HUES6 (cell line): ENCODE measurements at regions not wholly inside any gene's neighbourhood (a gene's known extent, or its start where the extent isn't known, plus 50 kb on each side); places are given as distances from the start of the nearest gene placed in this dataset.

Experiments
- H3K27ac ChIP-seq: 2 replicates; pipeline ENCODE4 v1.7.0; 2013; ENCODE audit warnings: low read depth, mild to moderate bottlenecking, low read length, inconsistent platforms
- H3K27me3 ChIP-seq: 2 replicates; pipeline ENCODE4 v1.6.1; 2013; ENCODE audit warnings: low read length; ENCODE audit not compliant: control insufficient read depth, insufficient read depth
- H3K36me3 ChIP-seq: 2 replicates; pipeline ENCODE4 v1.6.1; 2013; ENCODE audit warnings: low read length; ENCODE audit not compliant: control insufficient read depth, insufficient read depth
- H3K4me1 ChIP-seq: 2 replicates; pipeline ENCODE4 v1.6.1; 2013; ENCODE audit warnings: low read length; ENCODE audit not compliant: control insufficient read depth, insufficient read depth
- H3K4me3 ChIP-seq: 2 replicates; pipeline ENCODE4 v1.5.1; 2013; ENCODE audit warnings: low read depth, low read length
- H3K9ac ChIP-seq: one replicate; pipeline ENCODE4 v1.6.1; 2013; ENCODE audit warnings: mild to moderate bottlenecking, low read length
- H3K9me3 ChIP-seq: 2 replicates; pipeline ENCODE4 v1.6.1; 2013; ENCODE audit warnings: low read depth, low read length; ENCODE audit not compliant: control insufficient read depth, insufficient read depth

GRCh38 chr1:172967936-172968335 lies 82.8 kb downstream of the TNFSF18 start:
- no peaks in the 10 kb centered on the region; the same call in 1 of the 2 replicates for H3K4me1 ChIP-seq
- no peaks in the 10 kb centered on the region for H3K9me3 ChIP-seq
- H3K27me3 ChIP-seq = no peaks in the 10 kb centered on the region
- H3K9ac ChIP-seq = no peak overlapping the region
- no peaks in the 10 kb centered on the region for H3K36me3 ChIP-seq
- H3K27ac ChIP-seq = no peak overlapping the region
- no peak overlapping the region for H3K4me3 ChIP-seq

GRCh38 chr1:172969611-172970010 lies 81.1 kb downstream of the TNFSF18 start:
- Histone ChIP-seq H3K4me3 (no peak overlapping the region), H3K27me3 (no peaks in the 10 kb centered on the region), H3K9ac (no peak overlapping the region), H3K27ac (no peak overlapping the region), H3K4me1 (no peaks in the 10 kb centered on the region; the same call in 1 of the 2 replicates), H3K9me3 (no peaks in the 10 kb centered on the region), H3K36me3 (no peaks in the 10 kb centered on the region)

GRCh38 chr1:172970186-172970585 lies 80.6 kb downstream of the TNFSF18 start:
- Histone ChIP-seq H3K27me3 (no peaks in the 10 kb centered on the region), H3K4me1 (no peaks in the 10 kb centered on the region; the same call in 1 of the 2 replicates), H3K36me3 (no peaks in the 10 kb centered on the region), H3K4me3 (no peak overlapping the region), H3K9ac (no peak overlapping the region), H3K9me3 (no peaks in the 10 kb centered on the region), H3K27ac (no peak overlapping the region)

GRCh38 chr1:172971241-172971640 lies 79.5 kb downstream of the TNFSF18 start:
- Histone ChIP-seq H3K36me3 (no peaks in the 10 kb centered on the region), H3K9ac (no peak overlapping the region), H3K4me3 (no peak overlapping the region), H3K27me3 (no peaks in the 10 kb centered on the region), H3K9me3 (no peaks in the 10 kb centered on the region), H3K4me1 (no peaks in the 10 kb centered on the region; the same call in 1 of the 2 replicates), H3K27ac (no peak overlapping the region)

- Histone ChIP-seq H3K27ac (no peak overlapping the region), H3K36me3 (no peaks in the 10 kb centered on the region), H3K4me1 (no peaks in the 10 kb centered on the region; the same call in 1 of the 2 replicates), H3K9me3 (no peaks in the 10 kb centered on the region), H3K9ac (no peak overlapping the region), H3K4me3 (no peak overlapping the region), H3K27me3 (no peaks in the 10 kb centered on the region)
Measured at GRCh38 chr1:172972258-172972657, 78.5 kb downstream of the TNFSF18 start.

- Histone ChIP-seq H3K9me3 (no peaks in the 10 kb centered on the region), H3K36me3 (no peaks in the 10 kb centered on the region), H3K4me3 (no peak overlapping the region), H3K27me3 (no peaks in the 10 kb centered on the region), H3K27ac (no peak overlapping the region), H3K9ac (no peak overlapping the region), H3K4me1 (no peaks in the 10 kb centered on the region; the same call in 1 of the 2 replicates)
Measured at GRCh38 chr1:172973424-172973823, 77.3 kb downstream of the TNFSF18 start.

GRCh38 chr1:172976222-172977041 lies 74.3 kb downstream of the TNFSF18 start:
- no peaks in the 10 kb centered on the region for H3K9me3 ChIP-seq
- no peak overlapping the region for H3K4me3 ChIP-seq
- no peaks in the 10 kb centered on the region for H3K27me3 ChIP-seq
- H3K27ac ChIP-seq = no peak overlapping the region
- no peak overlapping the region for H3K9ac ChIP-seq
- H3K36me3 ChIP-seq = no peaks in the 10 kb centered on the region
- no peaks in the 10 kb centered on the region for H3K4me1 ChIP-seq

- no peaks in the 10 kb centered on the region for H3K36me3 ChIP-seq
- H3K27me3 ChIP-seq = no peaks in the 10 kb centered on the region
- no peaks in the 10 kb centered on the region for H3K9me3 ChIP-seq
- no peaks in the 10 kb centered on the region for H3K4me1 ChIP-seq
- H3K9ac ChIP-seq = no peak overlapping the region
- H3K4me3 ChIP-seq = no peak overlapping the region
- H3K27ac ChIP-seq = no peak overlapping the region
Measured at GRCh38 chr1:172977296-172978017, 73.3 kb downstream of the TNFSF18 start.

GRCh38 chr1:172978595-172978994 lies 72.1 kb downstream of the TNFSF18 start:
- no peak overlapping the region for H3K9ac ChIP-seq
- H3K27me3 ChIP-seq = no peaks in the 10 kb centered on the region
- H3K4me1 ChIP-seq = no peaks in the 10 kb centered on the region
- no peak overlapping the region for H3K27ac ChIP-seq
- H3K9me3 ChIP-seq = no peaks in the 10 kb centered on the region
- no peak overlapping the region for H3K4me3 ChIP-seq
- no peaks in the 10 kb centered on the region for H3K36me3 ChIP-seq

GRCh38 chr1:172979828-172980227 lies 70.9 kb downstream of the TNFSF18 start:
- Histone ChIP-seq H3K4me3 (no peak overlapping the region), H3K9me3 (no peaks in the 10 kb centered on the region), H3K9ac (no peak overlapping the region), H3K27ac (no peak overlapping the region), H3K36me3 (no peaks in the 10 kb centered on the region), H3K4me1 (no peaks in the 10 kb centered on the region), H3K27me3 (no peaks in the 10 kb centered on the region)

- H3K4me3 ChIP-seq = no peak overlapping the region
- H3K9me3 ChIP-seq = no peaks in the 10 kb centered on the region
- no peaks in the 10 kb centered on the region for H3K4me1 ChIP-seq
- H3K27me3 ChIP-seq = no peaks in the 10 kb centered on the region
- no peak overlapping the region for H3K9ac ChIP-seq
- H3K36me3 ChIP-seq = no peaks in the 10 kb centered on the region
- no peak overlapping the region for H3K27ac ChIP-seq
Measured at GRCh38 chr1:172980456-172980855, 70.3 kb downstream of the TNFSF18 start.
